Stimulated activated naive CD8-positive, alpha-beta T cell treated with anti-CD3 and anti-CD28 coated beads, Interleukin-15, Interleukin-2, amounts not matched to agents 100 ng/mL and 50 ng/mL, for 24 hours (primary cell): ENCODE measurements at regions not wholly inside any gene's neighbourhood (a gene's known extent, or its start where the extent isn't known, plus 50 kb on each side); places are given as distances from the start of the nearest gene placed in this dataset.

Experiments used
- H3K27ac Mint-ChIP-seq: one replicate; pipeline ENCODE4 v1.8.0; 2021; ENCODE audit warnings: mild to moderate bottlenecking, mixed read lengths
- H3K27me3 Mint-ChIP-seq: one replicate; pipeline ENCODE4 v1.8.0; 2021; ENCODE audit warnings: mixed read lengths
- H3K36me3 Mint-ChIP-seq: one replicate; pipeline ENCODE4 v1.8.0; 2021; ENCODE audit warnings: low read depth, mixed read lengths
- H3K4me1 Mint-ChIP-seq: one replicate; pipeline ENCODE4 v1.8.0; 2021; ENCODE audit warnings: low read depth, mixed read lengths
- H3K4me3 Mint-ChIP-seq: one replicate; pipeline ENCODE4 v1.8.0; 2021; ENCODE audit warnings: mild to moderate bottlenecking, mixed read lengths
- H3K9me3 Mint-ChIP-seq: one replicate; pipeline ENCODE4 v1.8.0; 2021; ENCODE audit warnings: mixed read lengths

DNA sequence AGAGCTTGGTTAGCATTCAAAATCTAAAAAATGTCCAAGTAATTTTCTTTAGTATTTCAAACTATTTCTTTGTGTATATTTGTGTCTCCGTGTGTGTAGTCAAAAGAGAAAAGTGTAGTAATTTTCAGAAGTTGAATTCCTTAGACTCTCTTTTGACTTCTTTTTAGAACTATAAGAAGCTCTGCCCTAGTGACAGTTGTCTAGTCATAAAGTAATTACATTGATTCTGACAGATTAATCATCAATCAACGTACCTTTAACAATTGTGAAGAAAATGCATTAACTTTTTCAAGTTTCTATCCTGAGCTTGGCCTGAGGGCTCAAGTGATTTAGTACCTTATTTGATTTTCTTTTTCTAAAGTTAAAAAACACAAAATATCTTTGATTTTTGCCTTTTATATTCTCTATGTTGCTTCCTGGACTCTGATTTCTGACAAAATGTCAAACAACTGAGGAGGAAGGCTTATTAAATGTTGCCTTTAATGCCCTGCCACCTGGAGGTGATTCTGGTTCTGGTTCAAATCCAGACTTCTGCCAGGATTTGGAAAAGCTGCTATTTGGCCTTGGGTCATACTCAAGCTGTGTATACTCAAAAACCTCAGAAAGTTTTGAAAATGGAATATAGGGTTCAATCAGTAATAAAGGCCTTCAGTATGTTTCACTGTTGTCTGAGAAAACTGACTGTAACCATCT, 653.6 kb downstream of the NSUN3 start:
- H3K4me3 Mint-ChIP-seq: no peak overlapping the region
- no peak overlapping the region for H3K27ac Mint-ChIP-seq
- no peaks in the 10 kb centered on the region for H3K27me3 Mint-ChIP-seq
- no peaks in the 10 kb centered on the region for H3K4me1 Mint-ChIP-seq
- no peaks in the 10 kb centered on the region for H3K9me3 Mint-ChIP-seq
- H3K36me3 Mint-ChIP-seq: no peaks in the 10 kb centered on the region

DNA sequence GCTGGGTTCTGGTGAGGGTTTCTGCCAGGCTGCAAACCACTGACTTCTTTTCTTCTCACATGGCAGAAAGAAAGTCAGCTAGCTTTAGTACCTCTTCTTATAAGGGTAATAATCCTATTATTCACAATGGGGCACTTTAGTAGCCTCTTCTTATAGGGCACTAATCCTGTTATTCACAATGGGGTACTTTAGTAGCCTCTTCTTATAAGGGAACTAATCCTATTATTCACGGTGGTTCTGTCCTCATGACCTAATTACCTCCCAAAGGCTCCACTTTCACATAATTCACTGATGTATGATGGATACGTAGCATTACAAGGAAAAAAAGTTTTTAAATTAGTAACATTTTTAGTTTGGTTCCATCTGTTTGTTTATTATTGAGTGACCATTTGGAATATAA, 671.3 kb downstream of the NSUN3 start:
- H3K36me3 Mint-ChIP-seq: no peaks in the 10 kb centered on the region
- H3K4me3 Mint-ChIP-seq: no peak overlapping the region
- H3K27ac Mint-ChIP-seq: no peak overlapping the region
- no peaks in the 10 kb centered on the region for H3K27me3 Mint-ChIP-seq
- peaks cover 10% of the 10 kb centered on the region for H3K9me3 Mint-ChIP-seq
- H3K4me1 Mint-ChIP-seq: no peaks in the 10 kb centered on the region

GRCh38 chr3:94735354-94735753, 672.5 kb downstream of the NSUN3 start:
- no peak overlapping the region for H3K27ac Mint-ChIP-seq
- H3K4me3 Mint-ChIP-seq: no peak overlapping the region
- peaks cover 10% of the 10 kb centered on the region for H3K9me3 Mint-ChIP-seq
- no peaks in the 10 kb centered on the region for H3K4me1 Mint-ChIP-seq
- H3K27me3 Mint-ChIP-seq: no peaks in the 10 kb centered on the region
- no peaks in the 10 kb centered on the region for H3K36me3 Mint-ChIP-seq

GRCh38 chr3:94737116-94737515, 674.3 kb downstream of the NSUN3 start:
- Mint-ChIP-seq H3K9me3 (peaks cover 6% of the 10 kb centered on the region), H3K27ac (no peak overlapping the region), H3K27me3 (no peaks in the 10 kb centered on the region), H3K4me3 (no peak overlapping the region), H3K4me1 (no peaks in the 10 kb centered on the region), H3K36me3 (no peaks in the 10 kb centered on the region)

DNA sequence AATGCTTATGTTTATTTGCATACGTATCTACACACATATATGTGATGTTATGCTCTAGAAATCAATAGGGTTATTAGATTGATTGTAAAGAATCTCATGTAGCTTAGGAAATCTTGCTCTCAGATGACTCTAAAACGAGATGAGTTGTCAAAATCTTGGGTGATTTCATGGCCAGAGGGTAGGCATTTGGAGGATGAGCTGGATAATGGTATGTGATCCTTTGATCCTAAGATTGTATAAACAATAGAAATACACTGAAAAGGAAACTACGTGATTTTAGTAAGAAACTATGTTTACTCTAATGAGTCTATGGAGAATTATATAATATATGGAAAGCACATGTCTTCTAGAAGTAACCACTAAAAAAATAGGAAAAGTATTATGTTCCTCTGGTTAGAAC, 676.6 kb downstream of the NSUN3 start:
- Mint-ChIP-seq H3K4me1 (no peaks in the 10 kb centered on the region), H3K4me3 (no peak overlapping the region), H3K9me3 (peaks cover 4% of the 10 kb centered on the region), H3K27ac (no peak overlapping the region), H3K36me3 (no peaks in the 10 kb centered on the region), H3K27me3 (no peaks in the 10 kb centered on the region)

DNA sequence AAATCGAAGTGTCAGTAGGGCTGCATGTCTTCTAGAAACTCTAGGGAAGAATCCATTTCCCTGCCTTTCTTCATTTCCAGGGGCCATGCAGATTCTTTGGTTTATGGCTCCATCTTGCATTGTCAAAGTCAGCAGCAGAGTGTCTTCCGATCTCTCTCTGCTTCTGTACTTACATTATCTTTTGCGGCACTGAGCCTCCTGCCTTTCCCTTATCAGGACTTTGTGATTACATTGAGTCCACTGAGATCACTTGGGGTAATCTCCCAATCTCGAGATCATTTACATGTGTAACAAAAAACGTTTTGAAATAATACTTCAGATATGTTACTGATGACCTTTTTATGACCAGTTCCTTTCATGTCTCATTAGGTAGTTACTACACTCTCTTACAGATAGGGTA, 695.9 kb downstream of the NSUN3 start:
- peaks cover 21% of the 10 kb centered on the region for H3K9me3 Mint-ChIP-seq
- H3K4me1 Mint-ChIP-seq: no peaks in the 10 kb centered on the region
- H3K4me3 Mint-ChIP-seq: no peak overlapping the region
- no peaks in the 10 kb centered on the region for H3K27me3 Mint-ChIP-seq
- no peak overlapping the region for H3K27ac Mint-ChIP-seq
- no peaks in the 10 kb centered on the region for H3K36me3 Mint-ChIP-seq

DNA sequence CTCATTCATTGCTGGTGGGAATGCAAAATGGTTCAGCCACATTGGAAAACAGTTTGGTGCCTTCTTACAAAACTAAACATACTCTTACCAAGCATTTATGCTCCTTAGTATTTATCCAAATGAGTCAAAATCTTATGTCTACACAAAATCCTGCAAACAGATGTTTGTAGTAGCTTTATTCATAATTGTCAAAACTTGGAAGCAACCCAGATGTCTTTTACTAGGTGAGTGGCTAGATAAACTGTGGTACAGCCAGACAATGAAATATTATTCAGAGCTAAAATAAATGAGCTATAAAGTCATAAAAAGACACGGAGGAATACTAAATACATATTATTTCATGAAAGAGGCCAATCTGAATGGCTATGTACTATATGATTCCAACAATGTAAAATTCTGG, 709.5 kb downstream of the NSUN3 start:
- Mint-ChIP-seq H3K4me1 (no peaks in the 10 kb centered on the region), H3K36me3 (no peaks in the 10 kb centered on the region), H3K27me3 (no peaks in the 10 kb centered on the region)

DNA sequence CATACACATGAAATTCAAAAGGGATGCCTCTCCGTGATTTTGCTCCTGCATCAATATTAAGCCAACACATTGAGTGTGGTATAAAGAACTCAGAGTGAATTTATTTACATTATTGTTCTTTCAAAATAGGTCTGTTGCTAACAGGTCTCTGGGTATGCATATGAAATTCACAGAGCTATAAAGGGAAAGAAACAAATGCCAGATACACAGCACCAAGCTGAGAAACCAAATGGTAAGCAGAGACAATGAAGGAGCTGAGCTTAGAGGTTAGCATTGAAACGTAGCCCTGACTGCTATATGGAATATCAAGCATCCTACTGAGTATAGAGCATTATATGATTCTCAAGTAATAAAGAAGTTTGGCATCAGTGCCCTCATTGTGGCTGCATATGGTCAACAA, 712.9 kb downstream of the NSUN3 start:
- Mint-ChIP-seq H3K36me3 (no peaks in the 10 kb centered on the region), H3K27me3 (no peaks in the 10 kb centered on the region), H3K4me3 (no peak overlapping the region), H3K9me3 (peaks cover 4% of the 10 kb centered on the region), H3K4me1 (no peaks in the 10 kb centered on the region), H3K27ac (no peak overlapping the region)

More for the DNA sequence above, 709.5 kb downstream of the NSUN3 start:
- Mint-ChIP-seq H3K4me3 (no peak overlapping the region), H3K9me3 (peaks cover 4% of the 10 kb centered on the region), H3K27ac (no peak overlapping the region)

DNA sequence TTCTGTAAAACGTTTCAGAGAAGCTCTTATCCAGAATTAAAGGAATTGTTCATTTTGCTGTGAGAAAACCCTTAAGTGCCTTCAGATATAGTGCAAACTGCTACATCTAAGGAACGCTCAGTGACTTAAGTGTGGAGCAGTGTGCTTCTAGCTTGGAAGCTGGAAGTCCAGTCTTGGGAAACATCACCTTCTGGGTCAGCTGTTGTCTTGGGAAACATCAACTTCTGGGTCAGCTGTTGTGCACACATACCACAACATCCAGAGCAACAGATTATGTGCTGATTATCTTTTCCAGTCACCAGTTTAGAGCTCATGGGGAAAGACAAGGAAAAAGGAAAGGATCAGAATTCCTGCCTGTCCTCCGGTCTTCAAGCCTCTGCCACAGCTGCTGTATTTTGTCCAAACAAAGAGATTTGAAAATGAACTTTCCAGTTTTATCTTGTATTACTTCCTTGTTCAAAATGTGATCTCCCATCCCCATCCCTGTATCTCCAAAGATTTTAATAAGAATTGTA, 713.6 kb downstream of the NSUN3 start:
- Mint-ChIP-seq H3K36me3 (no peaks in the 10 kb centered on the region), H3K27ac (no peak overlapping the region), H3K4me3 (no peak overlapping the region), H3K4me1 (no peaks in the 10 kb centered on the region), H3K9me3 (peaks cover 4% of the 10 kb centered on the region), H3K27me3 (no peaks in the 10 kb centered on the region)

DNA sequence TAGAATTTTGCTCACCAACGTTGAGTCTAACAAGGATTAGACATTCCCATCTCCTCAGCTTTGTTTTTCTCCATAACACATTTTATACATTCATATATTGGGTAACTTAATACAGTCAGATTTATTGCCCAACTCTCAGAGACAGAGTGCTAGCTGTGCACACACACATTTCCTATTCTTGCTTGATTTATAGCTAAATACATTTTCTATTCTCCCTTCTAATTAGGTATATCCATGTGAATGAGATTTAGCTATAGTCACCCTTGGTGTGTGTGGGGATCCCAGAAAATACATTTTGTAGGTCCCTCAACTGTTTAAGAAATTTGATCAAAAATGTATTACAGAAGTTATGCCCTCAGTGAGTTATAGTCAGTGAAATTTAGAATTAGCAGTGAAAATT, 715.4 kb downstream of the NSUN3 start:
- no peaks in the 10 kb centered on the region for H3K4me1 Mint-ChIP-seq
- H3K27ac Mint-ChIP-seq: no peak overlapping the region
- no peaks in the 10 kb centered on the region for H3K27me3 Mint-ChIP-seq
- H3K9me3 Mint-ChIP-seq: peaks cover 4% of the 10 kb centered on the region
- no peaks in the 10 kb centered on the region for H3K36me3 Mint-ChIP-seq
- no peak overlapping the region for H3K4me3 Mint-ChIP-seq

- no peak overlapping the region for H3K4me3 Mint-ChIP-seq
- H3K36me3 Mint-ChIP-seq: no peaks in the 10 kb centered on the region
- no peaks in the 10 kb centered on the region for H3K4me1 Mint-ChIP-seq
- H3K9me3 Mint-ChIP-seq: peaks cover 4% of the 10 kb centered on the region
- H3K27ac Mint-ChIP-seq: no peak overlapping the region
- H3K27me3 Mint-ChIP-seq: no peaks in the 10 kb centered on the region
These were observed 716.1 kb downstream of the NSUN3 start for GRCh38 chr3:94778814-94779494.

- Mint-ChIP-seq H3K36me3 (no peaks in the 10 kb centered on the region), H3K4me1 (no peaks in the 10 kb centered on the region), H3K4me3 (no peak overlapping the region), H3K9me3 (peaks cover 6% of the 10 kb centered on the region), H3K27ac (no peak overlapping the region), H3K27me3 (no peaks in the 10 kb centered on the region)
These were observed 716.8 kb downstream of the NSUN3 start for GRCh38 chr3:94779699-94780098.

DNA sequence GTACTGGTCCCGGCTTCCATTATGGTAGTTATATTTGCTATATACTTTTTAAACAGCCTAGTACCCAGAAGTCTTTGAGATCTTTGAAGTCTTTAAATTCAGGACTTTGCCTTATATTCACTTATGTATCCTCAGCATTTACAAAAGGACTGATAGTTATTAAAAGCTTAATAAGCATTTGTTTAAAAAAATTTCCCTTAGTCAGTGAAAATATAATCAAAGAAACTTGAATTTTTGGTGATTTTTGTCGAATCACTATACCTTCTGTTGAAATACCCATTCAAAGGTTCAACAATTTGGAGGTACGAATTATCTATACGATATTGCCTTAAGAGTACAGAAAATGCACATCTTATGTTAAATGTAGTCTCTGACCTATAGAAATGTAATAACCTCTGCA, 721.4 kb downstream of the NSUN3 start:
- Mint-ChIP-seq H3K4me1 (no peaks in the 10 kb centered on the region), H3K9me3 (peaks cover 6% of the 10 kb centered on the region), H3K4me3 (no peak overlapping the region), H3K27ac (no peak overlapping the region), H3K36me3 (no peaks in the 10 kb centered on the region), H3K27me3 (no peaks in the 10 kb centered on the region)

GRCh38 chr3:94787066-94787465, 724.2 kb downstream of the NSUN3 start:
- Mint-ChIP-seq H3K27me3 (no peaks in the 10 kb centered on the region), H3K4me1 (no peaks in the 10 kb centered on the region), H3K4me3 (no peak overlapping the region), H3K36me3 (no peaks in the 10 kb centered on the region), H3K9me3 (peaks cover 6% of the 10 kb centered on the region), H3K27ac (no peak overlapping the region)

DNA sequence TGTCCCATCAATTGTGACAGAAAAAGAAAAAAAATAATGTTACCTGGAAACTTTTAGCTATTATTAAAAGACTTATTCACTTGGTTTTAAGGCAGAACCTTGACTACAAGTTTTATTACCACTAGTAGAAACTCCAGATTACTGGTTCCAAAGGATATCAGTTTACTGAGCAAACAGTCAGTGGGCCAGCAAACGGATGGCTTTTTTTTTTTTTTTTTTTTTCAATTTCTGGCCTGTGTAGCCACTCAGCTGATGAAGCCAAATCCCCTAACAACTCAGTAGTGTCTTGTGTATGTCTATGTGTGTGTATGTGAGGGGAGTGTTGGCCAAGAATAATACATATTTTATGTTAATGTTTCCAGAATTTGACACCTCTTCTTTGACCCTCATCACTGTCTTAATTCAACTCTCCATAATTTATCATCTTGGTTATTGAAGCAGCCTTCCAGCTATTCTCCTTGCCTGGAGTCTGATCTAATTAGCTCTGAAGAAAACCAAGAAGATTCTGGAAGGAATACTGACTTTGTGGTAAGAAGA, 724.9 kb downstream of the NSUN3 start:
- peaks cover 10% of the 10 kb centered on the region for H3K9me3 Mint-ChIP-seq
- no peak overlapping the region for H3K4me3 Mint-ChIP-seq
- H3K27me3 Mint-ChIP-seq: no peaks in the 10 kb centered on the region
- H3K4me1 Mint-ChIP-seq: no peaks in the 10 kb centered on the region
- H3K27ac Mint-ChIP-seq: no peak overlapping the region
- no peaks in the 10 kb centered on the region for H3K36me3 Mint-ChIP-seq
